ENCODE measurements at regions not wholly inside any gene's neighbourhood (a gene's known extent, or its start where the extent isn't known, plus 50 kb on each side); places are given as distances from the start of the nearest gene placed in this dataset.

DNA sequence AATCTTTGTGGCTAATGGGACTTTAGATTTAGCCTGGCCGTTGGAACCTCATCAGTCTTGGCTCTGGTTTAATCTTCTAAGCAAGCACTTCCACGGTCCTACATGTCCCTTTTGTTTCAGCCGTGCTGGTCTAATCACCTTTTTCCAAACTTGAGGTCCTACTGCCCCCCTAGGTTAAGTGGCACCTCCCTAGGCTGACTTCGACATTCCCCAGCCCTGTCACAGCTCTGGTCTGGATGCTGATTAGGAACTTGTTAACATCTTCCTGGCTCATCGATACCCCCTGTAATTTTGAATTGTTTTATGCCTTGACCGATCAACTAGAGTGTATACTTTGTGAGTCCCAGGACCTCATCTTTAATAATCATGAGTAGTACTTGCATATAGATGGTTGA lies 56.6 kb downstream of the OTOR start:
- Histone ChIP-seq H3K4me2 (peak overlapping the region; percentile 21), H2AFZ (replicated peaks) (peak overlapping the region; percentile 32), H4K20me1 (ENCODE audit: low read depth) (no peaks in the 10 kb centered on the region), H3F3A (ENCODE audit: low read depth) (no peaks in the 10 kb centered on the region), H3K27ac (no peak overlapping the region), H3K27me3 (no peaks in the 10 kb centered on the region), H3K9ac (no peak overlapping the region), H3K4me1 (peaks cover 8% of the 10 kb centered on the region), H3K79me2 (ENCODE audit: low read depth) (no peaks in the 10 kb centered on the region), H3K4me3 (no peak overlapping the region), H3K36me3 (no peaks in the 10 kb centered on the region), H3K9me3 (ENCODE audit: low read depth) (no peaks in the 10 kb centered on the region)
- H3K36me3 Mint-ChIP-seq = no peaks in the 10 kb centered on the region
- peaks cover 2% of the 10 kb centered on the region for H3K4me1 Mint-ChIP-seq
- no peak for DNase-seq (ENCODE audit: low spot score)
- H3K27ac Mint-ChIP-seq = no peak overlapping the region
- H3K9me3 Mint-ChIP-seq = no peaks in the 10 kb centered on the region
- H3K27me3 Mint-ChIP-seq (ENCODE audit: insufficient read depth, low read depth) = no peaks in the 10 kb centered on the region
- TF ChIP-seq EZH2 (IDR thresholded peaks at IDR 0.05) = no peak
- TF ChIP-seq, protein P1, sequence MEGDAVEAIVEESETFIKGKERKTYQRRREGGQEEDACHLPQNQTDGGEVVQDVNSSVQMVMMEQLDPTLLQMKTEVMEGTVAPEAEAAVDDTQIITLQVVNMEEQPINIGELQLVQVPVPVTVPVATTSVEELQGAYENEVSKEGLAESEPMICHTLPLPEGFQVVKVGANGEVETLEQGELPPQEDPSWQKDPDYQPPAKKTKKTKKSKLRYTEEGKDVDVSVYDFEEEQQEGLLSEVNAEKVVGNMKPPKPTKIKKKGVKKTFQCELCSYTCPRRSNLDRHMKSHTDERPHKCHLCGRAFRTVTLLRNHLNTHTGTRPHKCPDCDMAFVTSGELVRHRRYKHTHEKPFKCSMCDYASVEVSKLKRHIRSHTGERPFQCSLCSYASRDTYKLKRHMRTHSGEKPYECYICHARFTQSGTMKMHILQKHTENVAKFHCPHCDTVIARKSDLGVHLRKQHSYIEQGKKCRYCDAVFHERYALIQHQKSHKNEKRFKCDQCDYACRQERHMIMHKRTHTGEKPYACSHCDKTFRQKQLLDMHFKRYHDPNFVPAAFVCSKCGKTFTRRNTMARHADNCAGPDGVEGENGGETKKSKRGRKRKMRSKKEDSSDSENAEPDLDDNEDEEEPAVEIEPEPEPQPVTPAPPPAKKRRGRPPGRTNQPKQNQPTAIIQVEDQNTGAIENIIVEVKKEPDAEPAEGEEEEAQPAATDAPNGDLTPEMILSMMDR (IDR thresholded peaks at IDR 0.05) = no peak
- no peak for TF ChIP-seq EZH2phosphoT487 (IDR thresholded peaks at IDR 0.05)
- H3K4me3 Mint-ChIP-seq = no peak overlapping the region

DNA sequence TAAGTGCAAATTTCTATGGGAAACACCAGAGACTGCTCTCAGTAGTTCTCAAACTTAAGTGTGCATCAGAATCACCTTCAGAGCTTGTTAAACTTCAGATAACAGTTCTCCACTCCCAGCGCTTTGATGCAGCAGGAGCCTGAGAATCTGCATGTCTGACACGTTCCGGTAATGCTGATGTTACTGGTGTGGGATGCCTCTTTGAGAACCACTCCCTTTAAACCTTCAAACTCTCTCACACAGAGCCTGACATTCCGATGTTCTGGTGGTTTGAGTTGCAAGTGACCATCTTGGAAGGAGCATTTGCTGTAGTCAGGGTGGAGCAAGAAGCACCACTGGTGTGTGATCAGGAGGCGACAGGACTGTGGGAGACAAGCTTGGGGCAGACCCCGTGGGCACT lies 57.9 kb downstream of the OTOR start:
- Mint-ChIP-seq H3K4me3 (no peak overlapping the region), H3K4me1 (peaks cover 2% of the 10 kb centered on the region), H3K36me3 (no peaks in the 10 kb centered on the region), H3K9me3 (no peaks in the 10 kb centered on the region), H3K27ac (no peak overlapping the region), H3K27me3 (ENCODE audit: insufficient read depth, low read depth) (no peaks in the 10 kb centered on the region)
- no peak overlapping the region for H3K4me2 ChIP-seq
- H4K20me1 ChIP-seq (ENCODE audit: low read depth) = no peaks in the 10 kb centered on the region
- H3K9ac ChIP-seq = no peak overlapping the region
- no peak overlapping the region for H2AFZ ChIP-seq (replicated peaks)
- no peaks in the 10 kb centered on the region for H3F3A ChIP-seq (ENCODE audit: low read depth)
- no peak overlapping the region for H3K4me3 ChIP-seq
- TF ChIP-seq, protein P1 (IDR thresholded peaks at IDR 0.05) = no peak
- TF ChIP-seq EZH2phosphoT487 (IDR thresholded peaks at IDR 0.05) = no peak
- no peak for TF ChIP-seq EZH2 (IDR thresholded peaks at IDR 0.05)
- H3K79me2 ChIP-seq (ENCODE audit: low read depth) = no peaks in the 10 kb centered on the region
- no peak overlapping the region for H3K27ac ChIP-seq
- no peak for DNase-seq (ENCODE audit: low spot score)
- no peaks in the 10 kb centered on the region for H3K36me3 ChIP-seq
- peaks cover 8% of the 10 kb centered on the region for H3K4me1 ChIP-seq
- no peaks in the 10 kb centered on the region for H3K27me3 ChIP-seq
- no peaks in the 10 kb centered on the region for H3K9me3 ChIP-seq (ENCODE audit: low read depth)

DNA sequence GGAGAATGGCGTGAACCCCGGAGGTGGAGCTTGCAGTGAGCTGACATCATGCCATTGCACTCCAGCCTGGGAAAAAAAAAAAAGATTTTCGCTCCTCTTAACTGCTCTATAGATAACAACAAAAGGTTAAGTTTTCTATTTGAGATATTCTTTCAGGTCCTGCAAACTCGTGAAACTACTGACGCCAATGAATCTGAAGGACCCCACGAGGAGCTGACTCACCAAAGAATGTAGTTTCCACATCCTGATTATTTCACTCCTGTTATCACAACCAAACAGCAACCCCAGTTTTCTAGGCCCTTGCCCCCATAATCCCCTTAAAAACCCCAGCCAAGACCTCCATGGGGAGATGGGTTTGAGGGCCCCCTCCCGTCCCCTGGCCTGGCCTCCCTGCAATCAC lies 58.7 kb downstream of the OTOR start:
- H3K27ac Mint-ChIP-seq = peak overlapping the region; percentile 61
- Histone ChIP-seq H3K9ac (no peak overlapping the region), H3K4me3 (no peak overlapping the region), H3F3A (ENCODE audit: low read depth) (no peaks in the 10 kb centered on the region), H3K4me2 (no peak overlapping the region), H4K20me1 (ENCODE audit: low read depth) (no peaks in the 10 kb centered on the region), H3K79me2 (ENCODE audit: low read depth) (no peaks in the 10 kb centered on the region), H3K9me3 (ENCODE audit: low read depth) (no peaks in the 10 kb centered on the region), H3K27ac (no peak overlapping the region), H3K27me3 (no peaks in the 10 kb centered on the region), H3K4me1 (peaks cover 8% of the 10 kb centered on the region), H2AFZ (replicated peaks) (no peak overlapping the region), H3K36me3 (no peaks in the 10 kb centered on the region)
- H3K27me3 Mint-ChIP-seq (ENCODE audit: insufficient read depth, low read depth) = no peaks in the 10 kb centered on the region
- peaks cover 2% of the 10 kb centered on the region for H3K4me1 Mint-ChIP-seq
- TF ChIP-seq, protein P1 (IDR thresholded peaks at IDR 0.05) = no peak
- TF ChIP-seq EZH2phosphoT487 (IDR thresholded peaks at IDR 0.05) = no peak
- no peak for TF ChIP-seq EZH2 (IDR thresholded peaks at IDR 0.05)
- H3K36me3 Mint-ChIP-seq = no peaks in the 10 kb centered on the region
- H3K9me3 Mint-ChIP-seq = no peaks in the 10 kb centered on the region
- DNase-seq (ENCODE audit: low spot score) = no peak
- H3K4me3 Mint-ChIP-seq = no peak overlapping the region
